CD4-positive, alpha-beta T cell treated with Interleukin-21 for 1 hour (primary cell): ENCODE measurements at regions not wholly inside any gene's neighbourhood (a gene's known extent, or its start where the extent isn't known, plus 50 kb on each side); places are given as distances from the start of the nearest gene placed in this dataset.
"Not testable (repeated sequence)": the region's sequence is repeated elsewhere in the genome, so short reads cannot be mapped to it uniquely, and the experiment has no call there.

Experiments used
- DNase-seq: peaks from one replicate; pipeline ENCODE4 v3.0.0-alpha.2; 2020

- no peak for DNase-seq
These were observed 156.5 kb upstream of the MED14 start for GRCh38 chrX:40891798-40892197.

DNA sequence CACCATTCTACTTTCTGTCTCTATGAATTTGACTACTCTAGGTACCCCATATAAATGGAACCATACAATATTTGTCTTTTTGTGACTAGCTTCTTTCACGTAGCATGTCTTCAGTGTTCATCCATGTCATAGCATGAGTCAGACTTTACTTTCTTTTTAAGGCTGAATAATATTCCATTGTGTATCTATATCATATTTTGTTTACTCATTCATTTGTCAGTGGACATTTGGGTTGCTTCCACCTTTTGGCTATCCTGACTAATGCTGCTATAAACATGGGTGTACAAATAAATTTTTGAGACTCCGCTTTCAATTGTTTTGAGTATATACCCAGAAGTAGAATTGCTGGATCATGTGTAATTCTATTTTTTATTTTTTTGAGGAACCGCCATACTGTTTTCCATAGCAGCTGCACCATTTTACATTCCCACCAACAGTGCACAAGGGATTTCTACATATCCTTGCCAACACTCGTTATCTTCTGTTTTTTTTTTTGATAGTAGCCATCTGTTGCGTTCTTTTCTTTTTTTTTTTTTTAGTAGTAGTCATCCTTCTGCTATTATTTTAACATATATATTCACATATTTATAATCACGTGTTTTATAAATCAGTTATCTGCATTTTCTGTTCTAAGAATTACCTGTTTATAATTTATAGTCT, 158.0 kb upstream of the MED14 start:
- DNase-seq: no peak

DNA sequence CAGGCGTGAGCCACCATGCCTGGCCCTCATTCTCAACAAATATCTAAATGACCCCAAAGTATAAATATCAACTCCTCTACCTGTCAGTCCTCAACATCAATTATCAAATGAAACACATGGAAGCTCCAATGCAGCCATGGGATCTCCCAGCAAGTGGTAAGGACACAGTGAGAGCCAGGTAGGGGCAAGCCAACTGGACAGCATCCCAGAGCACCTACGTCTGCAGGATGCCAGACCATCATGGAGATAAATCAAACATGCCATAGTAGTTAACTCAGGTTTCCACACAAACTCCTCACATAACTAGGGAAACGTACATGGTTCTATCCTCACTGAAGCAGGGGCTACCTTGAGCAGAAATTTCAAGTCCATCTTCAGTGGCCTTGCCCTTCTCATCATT, 159.9 kb upstream of the MED14 start:
- no peak for DNase-seq

- DNase-seq: no peak
These were observed 162.5 kb upstream of the MED14 start for GRCh38 chrX:40897718-40898270.

GRCh38 chrX:40904739-40905138, 169.4 kb upstream of the MED14 start:
- not testable (repeated sequence) for DNase-seq

GRCh38 chrX:40908026-40908425, 172.7 kb upstream of the MED14 start:
- DNase-seq: no peak

GRCh38 chrX:40908857-40909475, 173.6 kb upstream of the MED14 start:
- no peak for DNase-seq

- DNase-seq: no peak
These were observed 173.1 kb upstream of the USP9X start for GRCh38 chrX:40912166-40912565.

GRCh38 chrX:40912576-40912975, 172.7 kb upstream of the USP9X start:
- DNase-seq: no peak

DNA sequence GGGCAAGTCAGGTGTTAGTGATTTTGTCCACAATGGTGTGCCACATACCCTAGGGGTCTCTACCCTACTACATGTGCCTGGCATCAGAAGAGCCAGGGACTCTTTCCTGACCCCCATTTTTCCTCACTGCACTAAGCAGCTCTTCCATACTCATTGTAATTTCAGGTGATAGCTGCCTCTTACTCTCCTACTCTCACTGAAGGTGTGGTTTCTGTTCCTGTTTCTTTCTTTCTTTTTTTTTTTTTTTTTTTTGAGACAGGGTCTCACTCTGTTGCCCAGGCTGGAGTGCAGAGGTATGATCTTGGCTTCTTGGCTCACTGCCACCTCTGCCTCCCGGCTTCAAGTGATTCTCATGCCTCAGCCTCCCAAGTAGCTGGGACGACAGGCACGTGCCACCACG, 164.9 kb upstream of the USP9X start:
- no peak for DNase-seq

GRCh38 chrX:40922307-40922706, 162.9 kb upstream of the USP9X start:
- DNase-seq: no peak

GRCh38 chrX:40926739-40927427, 158.4 kb upstream of the USP9X start:
- DNase-seq: not testable (repeated sequence)

GRCh38 chrX:40928076-40928475, 157.2 kb upstream of the USP9X start:
- no peak for DNase-seq

DNA sequence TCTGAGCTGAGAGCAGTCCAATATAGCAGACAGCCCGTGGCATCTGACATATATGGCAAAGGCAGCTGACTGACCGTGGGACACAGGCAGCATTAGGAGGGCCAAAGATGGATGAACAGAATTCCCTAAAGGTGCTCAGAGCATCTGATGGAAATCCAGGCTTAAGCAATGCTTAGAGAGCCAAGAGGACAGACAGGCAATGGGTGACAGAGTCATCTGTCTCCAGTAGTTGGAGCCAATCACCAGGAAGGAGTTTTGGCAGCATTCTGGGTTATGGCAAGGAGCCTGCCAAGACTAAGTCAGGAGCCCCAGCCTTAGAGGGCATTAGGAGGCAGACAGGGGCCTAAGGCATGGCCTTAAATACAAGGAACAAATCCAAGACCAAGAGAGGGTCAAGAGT, 153.3 kb upstream of the USP9X start:
- no peak for DNase-seq

- DNase-seq: peak; percentile 46
These were observed 152.0 kb upstream of the USP9X start for GRCh38 chrX:40933132-40933705.

GRCh38 chrX:40933706-40934425, 151.4 kb upstream of the USP9X start:
- DNase-seq: no peak

DNA sequence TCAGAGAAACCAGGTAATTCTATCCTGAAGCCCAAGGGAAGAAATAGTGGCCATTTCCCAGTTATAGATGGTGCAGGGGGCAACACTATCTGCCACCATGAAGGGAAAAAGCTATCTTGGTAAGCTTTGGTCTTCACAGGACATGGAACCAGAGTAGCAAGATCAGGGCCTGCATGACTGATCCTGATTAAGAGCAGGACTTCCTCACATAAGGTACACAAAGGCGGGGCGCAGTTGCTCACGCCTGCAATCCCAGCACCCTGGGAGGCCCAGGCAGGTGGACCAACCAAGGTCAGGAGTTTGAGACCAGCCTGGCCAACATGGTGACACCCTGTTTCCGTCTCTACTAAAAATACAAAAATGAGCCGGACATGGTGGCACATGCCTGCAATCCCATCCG, 148.4 kb upstream of the USP9X start:
- no peak for DNase-seq

DNA sequence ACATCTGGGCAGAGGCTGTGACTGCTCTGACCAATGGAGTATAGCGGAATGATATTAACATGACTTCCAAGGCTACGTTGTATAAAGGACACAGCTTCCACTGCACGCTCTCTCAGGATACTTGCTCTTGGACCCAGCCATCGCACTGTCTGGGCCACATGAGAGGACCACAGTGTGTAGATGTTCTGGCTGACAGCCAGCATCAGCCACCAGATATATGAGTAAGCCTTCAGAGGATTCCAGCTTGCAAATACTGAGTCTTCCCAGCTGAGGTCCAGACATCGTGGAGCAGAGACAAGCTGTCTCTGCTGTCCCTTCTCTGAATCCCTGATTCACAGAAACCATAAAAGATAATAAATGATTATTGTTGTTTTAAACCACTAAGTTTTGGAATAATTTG, 146.8 kb upstream of the USP9X start:
- DNase-seq: no peak

DNA sequence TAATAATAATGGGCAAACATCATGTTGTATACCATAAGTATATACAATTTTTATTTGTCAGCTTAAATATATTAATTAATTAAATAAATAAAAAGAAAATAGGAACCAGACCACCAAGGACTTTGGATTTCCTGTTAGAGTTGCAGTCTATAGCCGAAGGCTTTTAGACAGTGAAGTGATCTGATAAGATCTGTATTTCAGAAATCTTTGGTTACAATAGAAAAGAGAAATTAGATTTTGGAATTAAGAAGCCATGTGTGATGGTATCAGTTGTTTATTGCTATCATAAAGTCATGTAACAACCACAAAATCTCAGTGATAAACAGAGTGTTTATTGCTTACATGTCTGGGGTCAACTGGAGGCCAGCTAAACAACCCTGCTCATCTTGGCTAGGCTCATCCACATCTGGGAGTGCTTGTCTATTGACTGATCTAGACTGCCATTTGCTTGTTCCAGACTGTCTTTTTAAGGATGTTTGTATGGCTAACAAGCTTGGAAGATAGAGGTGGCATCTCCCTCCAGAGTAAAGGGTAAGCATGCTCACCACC, 142.1 kb upstream of the USP9X start:
- DNase-seq: no peak

DNA sequence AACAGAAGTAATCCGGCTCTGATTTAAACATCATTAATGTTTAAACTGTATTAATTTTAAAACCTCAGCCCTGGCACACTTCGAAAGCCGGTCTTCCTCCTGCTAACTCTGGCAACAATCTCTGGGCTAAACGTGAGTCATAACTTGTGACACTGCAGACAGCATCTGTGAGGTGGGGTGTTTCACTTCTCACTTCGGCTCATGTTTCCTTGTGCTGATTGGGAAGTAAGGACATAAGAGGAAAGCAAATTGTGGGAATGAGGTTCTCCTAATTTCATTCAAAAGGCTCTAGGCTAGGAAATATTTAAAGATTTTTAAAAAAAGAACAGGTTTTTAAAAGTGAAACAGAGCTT, 139.9 kb upstream of the USP9X start:
- DNase-seq: no peak

DNA sequence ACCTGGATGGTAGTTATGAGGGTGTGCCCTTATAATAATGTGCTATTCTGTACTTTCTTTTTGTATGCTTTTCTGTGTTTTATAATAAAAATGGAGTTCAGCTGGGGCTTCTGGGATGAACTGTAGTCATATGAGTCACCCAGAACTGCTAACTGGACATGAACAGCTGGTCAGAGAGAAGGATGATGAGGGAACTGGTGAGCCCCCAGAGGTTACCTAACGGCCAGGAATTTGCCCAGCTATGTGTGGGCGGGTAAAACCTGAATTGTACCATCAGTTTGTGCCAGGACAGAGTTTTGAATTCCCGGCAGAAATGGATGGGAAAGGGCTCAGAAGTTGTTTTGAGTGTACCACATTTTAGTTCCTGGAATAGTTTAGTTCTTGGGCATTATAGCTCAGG, 138.0 kb upstream of the USP9X start:
- DNase-seq: no peak

- no peak for DNase-seq
These were observed 136.2 kb upstream of the USP9X start for GRCh38 chrX:40949071-40949470.

- no peak for DNase-seq
These were observed 134.7 kb upstream of the USP9X start for GRCh38 chrX:40950546-40950945.
